GM12878 (cell line): ENCODE measurements at regions not wholly inside any gene's neighbourhood (a gene's known extent, or its start where the extent isn't known, plus 50 kb on each side); places are given as distances from the start of the nearest gene placed in this dataset.

Experiments
- BHLHE40 ChIP-seq, 2 experiments: fragments of 450-650 bp in 1 of 2; IDR thresholded peaks; 2 replicates each; pipeline ENCODE4 v1.6.1; 2011 to 2017; ENCODE audit warnings: low read depth in 2 of 2, borderline replicate concordance in 1 of 2, improper control_type of control experiment in 1 of 2, low read length in 1 of 2, mild to moderate bottlenecking in 1 of 2
- EZH2 ChIP-seq: IDR thresholded peaks from 2 replicates; pipeline ENCODE4 v1.6.1; 2012; ENCODE audit warnings: low read depth, mild to moderate bottlenecking, control low read depth, inconsistent platforms, low read length, borderline replicate concordance; ENCODE audit not compliant: control insufficient read depth
- FOXK2 ChIP-seq: fragments of 450-650 bp; IDR thresholded peaks from 2 replicates; pipeline ENCODE4 v1.6.1; 2017; ENCODE audit warnings: mild to moderate bottlenecking, moderate library complexity
- NFYB ChIP-seq: IDR thresholded peaks from 2 replicates; pipeline ENCODE4 v1.6.1; 2011; ENCODE audit warnings: low read depth, mild to moderate bottlenecking, low read length, improper control_type of control experiment, moderate library complexity; ENCODE audit not compliant: insufficient read depth
- SRF ChIP-seq, 2 experiments: IDR thresholded peaks; 2 replicates each; pipeline ENCODE4 v1.6.1; 2011; ENCODE audit warnings: low read depth in 2 of 2, low read length in 2 of 2, mild to moderate bottlenecking in 1 of 2, moderate library complexity in 1 of 2
- TAF1 ChIP-seq: IDR thresholded peaks from 2 replicates; pipeline ENCODE4 v1.6.1; 2011; ENCODE audit warnings: mild to moderate bottlenecking, low read depth, low read length, borderline replicate concordance
- TF ChIP-seq, protein P1 (sequence below): IDR thresholded peaks from 2 replicates; pipeline ENCODE4 v1.6.1; 2012; ENCODE audit warnings: mild to moderate bottlenecking, low read depth, low read length
- TF ChIP-seq, protein P2 (sequence below): IDR thresholded peaks from 2 replicates; pipeline ENCODE4 v1.6.1; 2012; ENCODE audit warnings: low read depth, low read length, improper control_type of control experiment

DNA sequence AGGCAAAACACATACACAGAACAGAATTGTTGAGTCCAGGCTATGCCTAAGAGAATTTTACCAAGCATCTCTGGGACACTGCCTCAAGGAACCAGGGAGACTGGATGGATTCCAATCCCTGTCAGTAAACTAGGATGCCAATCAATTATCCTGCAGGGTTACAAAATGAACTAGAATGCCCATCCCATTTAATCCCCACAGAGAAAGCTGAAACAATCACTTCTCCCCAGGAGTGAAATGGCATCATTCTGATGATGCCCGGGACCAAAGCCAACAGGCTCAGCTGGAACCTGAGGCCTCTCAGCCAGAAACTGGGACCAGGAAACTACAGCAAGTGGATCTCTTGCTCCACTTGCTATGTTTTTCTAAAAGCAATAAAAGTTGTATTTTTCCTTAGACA is 130.0 kb upstream of the TJP1 start:
- TF ChIP-seq, protein P1, sequence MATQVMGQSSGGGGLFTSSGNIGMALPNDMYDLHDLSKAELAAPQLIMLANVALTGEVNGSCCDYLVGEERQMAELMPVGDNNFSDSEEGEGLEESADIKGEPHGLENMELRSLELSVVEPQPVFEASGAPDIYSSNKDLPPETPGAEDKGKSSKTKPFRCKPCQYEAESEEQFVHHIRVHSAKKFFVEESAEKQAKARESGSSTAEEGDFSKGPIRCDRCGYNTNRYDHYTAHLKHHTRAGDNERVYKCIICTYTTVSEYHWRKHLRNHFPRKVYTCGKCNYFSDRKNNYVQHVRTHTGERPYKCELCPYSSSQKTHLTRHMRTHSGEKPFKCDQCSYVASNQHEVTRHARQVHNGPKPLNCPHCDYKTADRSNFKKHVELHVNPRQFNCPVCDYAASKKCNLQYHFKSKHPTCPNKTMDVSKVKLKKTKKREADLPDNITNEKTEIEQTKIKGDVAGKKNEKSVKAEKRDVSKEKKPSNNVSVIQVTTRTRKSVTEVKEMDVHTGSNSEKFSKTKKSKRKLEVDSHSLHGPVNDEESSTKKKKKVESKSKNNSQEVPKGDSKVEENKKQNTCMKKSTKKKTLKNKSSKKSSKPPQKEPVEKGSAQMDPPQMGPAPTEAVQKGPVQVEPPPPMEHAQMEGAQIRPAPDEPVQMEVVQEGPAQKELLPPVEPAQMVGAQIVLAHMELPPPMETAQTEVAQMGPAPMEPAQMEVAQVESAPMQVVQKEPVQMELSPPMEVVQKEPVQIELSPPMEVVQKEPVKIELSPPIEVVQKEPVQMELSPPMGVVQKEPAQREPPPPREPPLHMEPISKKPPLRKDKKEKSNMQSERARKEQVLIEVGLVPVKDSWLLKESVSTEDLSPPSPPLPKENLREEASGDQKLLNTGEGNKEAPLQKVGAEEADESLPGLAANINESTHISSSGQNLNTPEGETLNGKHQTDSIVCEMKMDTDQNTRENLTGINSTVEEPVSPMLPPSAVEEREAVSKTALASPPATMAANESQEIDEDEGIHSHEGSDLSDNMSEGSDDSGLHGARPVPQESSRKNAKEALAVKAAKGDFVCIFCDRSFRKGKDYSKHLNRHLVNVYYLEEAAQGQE: no peak
- TF ChIP-seq SRF (IDR thresholded peaks at IDR 0.05; ENCODE audit: low read depth in 2 of 2, low read length in 2 of 2): no peak
- TF ChIP-seq FOXK2: no peak
- TF ChIP-seq EZH2: no peak
- no peak for TF ChIP-seq BHLHE40 (IDR thresholded peaks at IDR 0.05; ENCODE audit: borderline replicate concordance in 1 of 2, low read depth in 2 of 2, low read length in 1 of 2)
- no peak for TF ChIP-seq TAF1
- TF ChIP-seq NFYB: no peak
- TF ChIP-seq, protein P2, sequence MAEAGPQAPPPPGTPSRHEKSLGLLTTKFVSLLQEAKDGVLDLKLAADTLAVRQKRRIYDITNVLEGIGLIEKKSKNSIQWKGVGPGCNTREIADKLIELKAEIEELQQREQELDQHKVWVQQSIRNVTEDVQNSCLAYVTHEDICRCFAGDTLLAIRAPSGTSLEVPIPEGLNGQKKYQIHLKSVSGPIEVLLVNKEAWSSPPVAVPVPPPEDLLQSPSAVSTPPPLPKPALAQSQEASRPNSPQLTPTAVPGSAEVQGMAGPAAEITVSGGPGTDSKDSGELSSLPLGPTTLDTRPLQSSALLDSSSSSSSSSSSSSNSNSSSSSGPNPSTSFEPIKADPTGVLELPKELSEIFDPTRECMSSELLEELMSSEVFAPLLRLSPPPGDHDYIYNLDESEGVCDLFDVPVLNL: no peak
